Vagina (tissue), 1 donor: ENCODE measurements at regions not wholly inside any gene's neighbourhood (a gene's known extent, or its start where the extent isn't known, plus 50 kb on each side); places are given as distances from the start of the nearest gene placed in this dataset. TPM values are rescaled to one million over a fixed set of nuclear protein-coding genes. Genes with fewer than 3 reads are reported as not detected.

Source experiments
- small RNA-seq: library from RNA; depleted of rRNA; stranded (forward); fragments of <200 nt; gene quantifications from one replicate; pipeline ENCODE3, GENCODE V24; 2016

Small RNA genes lying in the stretch of these regions (small RNA-seq; reads per million reads assigned to genes)
- not detected for gene SNORA48B
